Superior temporal gyrus (tissue), 1 donor: ENCODE measurements at regions not wholly inside any gene's neighbourhood (a gene's known extent, or its start where the extent isn't known, plus 50 kb on each side); places are given as distances from the start of the nearest gene placed in this dataset.

Experiments used
- DNase-seq: peaks from one replicate; pipeline ENCODE4 v3.0.0-alpha.2; 2016; ENCODE audit errors: extremely low spot score

DNA sequence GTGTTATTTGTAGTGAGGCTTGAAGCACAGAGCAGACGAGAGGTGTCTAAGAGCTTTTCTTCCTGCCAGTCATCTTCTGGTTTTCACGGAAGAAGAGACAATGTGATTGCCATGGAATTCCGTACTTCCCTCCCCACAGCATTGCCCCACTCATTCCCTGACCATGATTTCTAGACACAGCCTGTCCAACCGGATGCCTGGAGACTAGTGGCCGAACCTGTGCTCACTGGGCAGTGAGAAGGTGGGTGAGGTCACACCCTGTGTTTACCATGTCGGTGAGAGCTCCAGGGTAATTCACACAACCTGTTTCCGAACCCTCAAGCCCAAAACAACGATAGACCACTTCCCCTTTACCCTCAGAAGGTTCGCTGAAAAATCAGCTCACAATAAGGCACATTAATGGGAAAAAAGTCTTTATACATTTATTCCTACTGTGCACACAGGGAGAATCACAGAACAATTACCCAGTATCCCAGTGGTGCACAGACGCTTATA is 271.9 kb upstream of the FMN2 start:
- DNase-seq = no peak

GRCh38 chr1:239823852-239824251 is 267.8 kb upstream of the FMN2 start:
- no peak for DNase-seq

DNA sequence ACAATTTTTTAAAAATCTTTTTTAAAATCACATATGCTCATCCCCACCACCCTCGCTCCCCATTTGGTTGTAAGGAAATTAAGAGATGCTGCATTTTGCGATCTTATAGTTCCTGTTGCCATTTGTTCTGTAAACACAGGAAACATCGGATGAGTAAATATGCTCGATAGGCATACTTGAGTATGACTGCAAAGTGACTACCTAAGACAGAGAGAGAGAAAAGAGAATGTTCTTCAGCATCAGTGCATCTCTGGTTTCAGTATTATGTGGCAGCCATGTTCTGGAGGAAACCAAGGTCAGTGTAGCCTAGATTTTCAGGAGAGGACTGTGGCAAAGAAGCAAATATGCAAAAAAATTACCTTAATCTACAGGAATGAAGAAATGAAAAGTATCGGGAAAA is 265.5 kb upstream of the FMN2 start:
- no peak for DNase-seq

- DNase-seq = no peak
Measured at GRCh38 chr1:239826736-239827135, 264.9 kb upstream of the FMN2 start.

- no peak for DNase-seq
Measured at GRCh38 chr1:239829535-239829934, 262.1 kb upstream of the FMN2 start.

- no peak for DNase-seq
Measured at GRCh38 chr1:239831577-239832355, 259.9 kb upstream of the FMN2 start.

DNA sequence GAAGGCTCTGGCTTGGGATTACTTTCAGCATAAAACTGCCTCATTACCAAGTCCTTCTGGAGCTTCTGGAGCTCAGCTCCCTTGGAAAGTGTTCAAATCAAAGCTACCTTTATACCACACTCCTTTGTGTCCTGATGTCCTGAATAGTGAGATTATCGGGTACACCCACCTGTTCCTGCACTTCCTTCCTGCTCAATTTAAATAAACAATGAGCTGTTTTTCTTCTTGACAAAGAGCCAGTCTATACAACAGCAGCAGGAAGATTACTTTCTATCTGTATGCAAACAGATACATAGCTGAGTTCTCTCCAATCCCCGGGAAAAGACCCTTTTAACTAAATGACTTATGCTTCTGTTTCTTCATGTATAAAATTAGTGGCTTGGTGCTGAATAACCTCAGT is 258.0 kb upstream of the FMN2 start:
- DNase-seq = no peak

DNA sequence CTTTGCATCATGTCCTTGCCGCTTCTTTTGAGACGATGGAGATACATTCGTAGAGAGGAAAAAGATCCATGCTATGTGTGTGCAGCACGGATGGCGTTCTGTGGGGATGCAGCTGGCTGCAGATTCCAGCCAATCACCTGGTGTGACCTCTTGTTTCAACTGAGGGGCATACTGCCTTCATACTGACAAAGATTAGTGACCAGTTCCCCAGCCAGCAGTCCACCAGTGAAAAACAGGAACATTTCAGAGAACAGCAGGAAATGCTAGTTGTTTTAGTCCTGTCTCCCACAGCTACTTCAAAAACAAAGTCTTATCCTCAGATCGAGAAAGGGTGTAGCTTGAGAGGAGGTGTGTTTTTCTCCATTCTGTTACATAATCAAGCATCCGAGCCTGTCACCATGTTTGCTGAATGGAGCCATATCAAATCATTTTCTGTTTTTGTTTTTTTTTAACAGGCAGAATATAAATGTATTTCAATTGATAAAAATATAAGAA is 255.7 kb upstream of the FMN2 start:
- no peak for DNase-seq

- DNase-seq = no peak
Measured at GRCh38 chr1:239840336-239840735, 251.3 kb upstream of the FMN2 start.

DNA sequence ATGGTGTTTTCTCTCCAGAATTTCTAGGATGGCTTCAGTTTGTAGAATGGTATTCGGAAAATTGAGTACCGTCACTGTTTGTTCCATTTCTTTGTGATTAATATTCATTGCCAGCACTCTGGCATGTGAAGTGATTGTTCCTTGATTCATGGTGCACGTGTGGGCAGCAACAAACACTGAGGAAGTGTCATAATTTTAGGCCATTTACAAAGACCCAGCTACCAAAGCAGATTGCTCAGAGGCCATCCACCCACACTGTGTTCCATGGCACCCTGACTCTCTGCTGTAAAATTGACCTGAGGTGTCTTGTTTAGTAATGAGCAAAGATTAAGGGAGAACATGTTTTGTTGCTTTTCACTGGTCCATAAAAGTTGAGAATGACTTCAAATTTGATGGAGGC is 250.9 kb upstream of the FMN2 start:
- no peak for DNase-seq

GRCh38 chr1:239841631-239842030 is 250.1 kb upstream of the FMN2 start:
- no peak for DNase-seq

GRCh38 chr1:239843541-239843940 is 248.1 kb upstream of the FMN2 start:
- DNase-seq = no peak

GRCh38 chr1:239844833-239845232 is 246.8 kb upstream of the FMN2 start:
- DNase-seq = no peak

DNA sequence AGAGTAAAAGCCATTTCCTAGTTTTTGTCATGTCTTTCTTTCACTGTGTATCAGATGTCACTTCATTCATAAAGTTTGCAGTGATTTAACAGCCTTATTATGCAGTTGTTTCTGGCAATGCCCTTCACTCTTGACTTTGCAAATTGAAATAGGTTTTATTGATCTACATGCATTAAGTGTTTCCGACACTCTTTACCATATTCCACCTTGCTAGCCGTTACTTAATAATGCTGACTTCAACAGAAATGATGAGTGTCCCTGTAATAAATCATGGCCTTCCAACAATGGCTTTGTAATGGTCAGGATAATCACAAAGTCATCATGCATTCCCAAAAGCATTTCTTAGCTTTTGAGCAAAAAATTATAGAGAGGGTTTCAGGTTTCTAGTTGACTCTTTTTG is 236.8 kb upstream of the FMN2 start:
- no peak for DNase-seq

DNA sequence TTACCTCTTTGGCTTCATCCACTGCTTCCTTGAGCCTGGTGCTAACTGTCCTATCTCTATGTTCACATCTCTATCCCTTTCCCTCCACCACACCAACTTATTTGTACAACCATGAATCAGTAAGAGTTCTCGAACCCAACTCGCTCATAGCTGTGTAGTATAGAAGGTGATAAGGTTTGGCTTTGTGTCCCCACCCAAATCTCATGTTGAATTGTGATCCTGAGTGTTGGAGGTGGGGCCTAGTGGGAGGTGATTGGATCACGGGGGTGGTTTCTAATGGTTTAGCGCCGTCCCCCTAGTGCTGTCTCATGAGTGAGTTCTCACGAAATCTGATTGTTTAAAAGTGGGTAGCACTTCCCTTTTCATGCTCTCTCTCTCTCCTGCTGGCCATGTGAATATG is 235.6 kb upstream of the FMN2 start:
- DNase-seq = no peak

DNA sequence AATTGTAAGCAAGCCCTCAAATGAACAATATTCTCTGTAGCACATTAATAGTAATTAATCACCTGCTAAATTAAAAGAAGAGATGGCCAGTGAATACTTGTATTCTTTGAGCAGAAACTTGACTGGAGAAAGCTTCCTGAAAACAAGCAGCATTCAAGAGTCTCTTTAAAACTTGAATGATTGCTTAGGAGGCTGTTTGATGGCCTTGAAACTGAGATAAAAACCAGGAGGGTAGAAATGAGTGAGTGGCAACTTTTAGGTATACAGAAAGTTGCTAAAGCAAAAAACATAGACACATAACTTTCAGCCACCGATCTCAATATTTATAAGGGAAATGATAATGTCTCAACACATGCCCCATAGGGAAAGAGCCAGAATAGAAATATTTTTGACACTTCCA is 234.8 kb upstream of the FMN2 start:
- no peak for DNase-seq

GRCh38 chr1:239858057-239858456 is 233.6 kb upstream of the FMN2 start:
- DNase-seq = no peak

- DNase-seq = no peak
Measured at GRCh38 chr1:239858529-239858928, 233.2 kb upstream of the FMN2 start.

GRCh38 chr1:239861985-239862384 is 229.7 kb upstream of the FMN2 start:
- no peak for DNase-seq

- DNase-seq = no peak
Measured at GRCh38 chr1:239868058-239868832, 223.4 kb upstream of the FMN2 start.

- DNase-seq = no peak
Measured at GRCh38 chr1:239870194-239870593, 221.5 kb upstream of the FMN2 start.

GRCh38 chr1:239872626-239873025 is 219.1 kb upstream of the FMN2 start:
- DNase-seq = no peak

- DNase-seq = no peak
Measured at GRCh38 chr1:239874831-239875230, 216.9 kb upstream of the FMN2 start.
